H1 (cell line): ENCODE measurements at regions not wholly inside any gene's neighbourhood (a gene's known extent, or its start where the extent isn't known, plus 50 kb on each side); places are given as distances from the start of the nearest gene placed in this dataset.

Experiments used
- CTCF ChIA-PET: fragments of 300-600 bp; sonication (Branson Sonifier 250); formaldehyde crosslinking; loops from one replicate; lab custom pipeline; 2021; ENCODE audit not compliant: partially characterized antibody; lab: Charles Lee
- POLR2A ChIA-PET: fragments of 300-600 bp; sonication (Branson Sonifier 250); formaldehyde crosslinking; loops from one replicate; lab custom pipeline; 2021; ENCODE audit warnings: inconsistent platforms; ENCODE audit not compliant: partially characterized antibody; lab: Charles Lee
- DNase-seq, 2 experiments: peaks; one replicate each; pipeline versions ENCODE4 v3.0.0 to v3.0.0-alpha.2; 2010 to 2022; ENCODE audit warnings: low spot score in 2 of 2, low read depth in 1 of 2, mixed read lengths in 1 of 2
- FAIRE-seq: peaks from 2 replicates; lab custom pipeline; 2011; peaks lifted over from hg19 to GRCh38; lab: Jason Lieb, UNC
- H2AFZ ChIP-seq: 2 replicates; pipeline ENCODE4 v1.8.1; 2012; ENCODE audit warnings: low read length, inconsistent platforms
- H2AK5ac ChIP-seq: 2 replicates; pipeline ENCODE4 v1.6.1; 2013; ENCODE audit warnings: low read depth, low read length
- H2BK120ac ChIP-seq: replicated peaks from 2 replicates; pipeline ENCODE3; 2013; ENCODE audit warnings: low read depth, low read length, inconsistent platforms
- H2BK12ac ChIP-seq: 2 replicates; pipeline ENCODE4 v1.6.1; 2013; ENCODE audit warnings: low read depth, low read length
- H2BK15ac ChIP-seq: 2 replicates; pipeline ENCODE4 v1.6.1; 2013; ENCODE audit warnings: low read length
- H2BK20ac ChIP-seq: 2 replicates; pipeline ENCODE4 v1.6.1; 2013; ENCODE audit warnings: low read length
- H2BK5ac ChIP-seq: 2 replicates; pipeline ENCODE4 v1.6.1; 2013; ENCODE audit warnings: low read depth, low read length
- H3K14ac ChIP-seq: 2 replicates; pipeline ENCODE4 v1.6.1; 2013; ENCODE audit warnings: inconsistent platforms; ENCODE audit not compliant: insufficient read length
- H3K18ac ChIP-seq: 2 replicates; pipeline ENCODE4 v1.6.1; 2013; ENCODE audit warnings: low read length; ENCODE audit errors: extremely low read depth
- H3K23ac ChIP-seq: 2 replicates; pipeline ENCODE4 v1.6.1; 2013; ENCODE audit warnings: inconsistent platforms; ENCODE audit not compliant: insufficient read length
- H3K23me2 ChIP-seq: 2 replicates; pipeline ENCODE4 v1.6.1; 2013; ENCODE audit warnings: low read depth, low read length
- H3K27ac ChIP-seq: 2 replicates; pipeline ENCODE4 v1.6.1; 2011; ENCODE audit warnings: low read depth, low read length, inconsistent platforms
- H3K27me3 ChIP-seq, 4 experiments: replicated peaks in 1 of 4; 1 replicate in 1 of 4; 2 replicates in 3 of 4; pipeline versions ENCODE4 v1.6.1 to v1.8.1; 2011 to 2013; ENCODE audit warnings: low read length in 3 of 4, mild to moderate bottlenecking in 3 of 4, inconsistent platforms in 2 of 4, mixed read lengths in 2 of 4, moderate library complexity in 1 of 4; ENCODE audit not compliant: control insufficient read depth in 3 of 4, insufficient read depth in 3 of 4; ENCODE audit errors: extremely low read depth in 1 of 4
- H3K36me3 ChIP-seq, 4 experiments: 2 replicates each; pipeline versions ENCODE4 v1.6.1 to v1.8.1; 2011 to 2013; ENCODE audit warnings: mild to moderate bottlenecking in 4 of 4, low read length in 3 of 4, moderate library complexity in 2 of 4, control low read depth in 1 of 4, inconsistent platforms in 1 of 4; ENCODE audit not compliant: insufficient read depth in 4 of 4, control insufficient read depth in 2 of 4
- H3K4ac ChIP-seq: replicated peaks from 2 replicates; pipeline ENCODE3; 2013; ENCODE audit warnings: low read length, low read depth, mixed read lengths, inconsistent platforms; ENCODE audit not compliant: insufficient read length
- H3K4me1 ChIP-seq, 4 experiments: replicated peaks in 1 of 4; 1 replicate in 1 of 4; 2 replicates in 3 of 4; pipeline versions ENCODE4 v1.6.1 to v1.8.1; 2011 to 2013; ENCODE audit warnings: low read length in 3 of 4, inconsistent platforms in 2 of 4, mixed read lengths in 1 of 4; ENCODE audit not compliant: insufficient read depth in 4 of 4, control insufficient read depth in 3 of 4
- H3K4me2 ChIP-seq, 2 experiments: 2 replicates each; pipeline versions ENCODE4 v1.6.1 to v1.8.1; 2011 to 2013; ENCODE audit warnings: low read depth in 2 of 2, low read length in 2 of 2, control low read depth in 1 of 2, inconsistent platforms in 1 of 2, mild to moderate bottlenecking in 1 of 2; ENCODE audit not compliant: insufficient read depth in 1 of 2
- H3K4me3 ChIP-seq, 4 experiments: fragments of 200-600, 300-600 bp in 1 of 4; sonication (generic), shearing (Covaris generic), sonication (Bioruptor Twin) in 1 of 4; 2 replicates each; pipeline versions ENCODE4 v1.5.1 to v1.8.1; 2011 to 2016; ENCODE audit warnings: low read length in 4 of 4, low read depth in 3 of 4, control low read depth in 2 of 4, inconsistent platforms in 2 of 4, mild to moderate bottlenecking in 2 of 4, mixed read lengths in 1 of 4, moderate library complexity in 1 of 4; ENCODE audit not compliant: insufficient read depth in 2 of 4; ENCODE audit errors: extremely low read depth in 1 of 4
- H3K56ac ChIP-seq: replicated peaks from 2 replicates; pipeline ENCODE3; 2013; ENCODE audit warnings: low read depth, mild to moderate bottlenecking, mixed read lengths, low read length, inconsistent platforms; ENCODE audit not compliant: insufficient read length
- H3K79me1 ChIP-seq: 2 replicates; pipeline ENCODE4 v1.6.1; 2013; ENCODE audit warnings: low read depth, low read length, control low read depth
- H3K79me2 ChIP-seq, 2 experiments: 2 replicates each; pipeline versions ENCODE4 v1.6.1 to v1.8.1; 2012 to 2013; ENCODE audit warnings: low read length in 2 of 2, mild to moderate bottlenecking in 2 of 2, inconsistent platforms in 1 of 2; ENCODE audit not compliant: insufficient read depth in 2 of 2, control insufficient read depth in 1 of 2
- H3K9ac ChIP-seq, 4 experiments: replicated peaks in 1 of 4; 1 replicate in 1 of 4; 2 replicates in 3 of 4; pipeline versions ENCODE4 v1.6.1 to v1.8.1; 2011 to 2013; ENCODE audit warnings: low read depth in 3 of 4, low read length in 3 of 4, control low read depth in 2 of 4, mild to moderate bottlenecking in 2 of 4, moderate library complexity in 2 of 4, inconsistent platforms in 1 of 4; ENCODE audit errors: extremely low read depth in 1 of 4
- H3K9me3 ChIP-seq, 2 experiments: 2 replicates each; pipeline versions ENCODE4 v1.6.1 to v1.8.1; 2012 to 2013; ENCODE audit warnings: mild to moderate bottlenecking in 2 of 2, moderate library complexity in 2 of 2, control low read depth in 1 of 2, inconsistent platforms in 1 of 2, low read depth in 1 of 2, low read length in 1 of 2, mixed read lengths in 1 of 2; ENCODE audit not compliant: insufficient read depth in 2 of 2
- H4K20me1 ChIP-seq, 2 experiments: replicated peaks in 1 of 2; 2 replicates each; pipeline versions ENCODE3 to v1.8.1; 2011 to 2013; ENCODE audit warnings: inconsistent platforms in 2 of 2, low read length in 2 of 2, mild to moderate bottlenecking in 1 of 2; ENCODE audit not compliant: insufficient read depth in 2 of 2, control insufficient read depth in 1 of 2
- H4K5ac ChIP-seq: 2 replicates; pipeline ENCODE4 v1.6.1; 2013; ENCODE audit warnings: low read length, low read depth, mixed read lengths, inconsistent platforms; ENCODE audit not compliant: insufficient read length
- H4K8ac ChIP-seq: 2 replicates; pipeline ENCODE4 v1.8.0; 2013; ENCODE audit warnings: mild to moderate bottlenecking, moderate library complexity, low read length, inconsistent platforms; ENCODE audit not compliant: insufficient read depth; ENCODE audit errors: extremely low read depth
- H4K91ac ChIP-seq: replicated peaks from 2 replicates; pipeline ENCODE3; 2013; ENCODE audit warnings: low read length, mixed read lengths, inconsistent platforms; ENCODE audit not compliant: insufficient read length
- CBX8 ChIP-seq: fragments of 300-800, 300-1000 bp; sonication (generic); IDR thresholded peaks from 2 replicates; pipeline ENCODE4 v1.7.1; 2016; ENCODE audit warnings: low read depth, low read length, borderline replicate concordance
- TEAD4 ChIP-seq: IDR thresholded peaks from 2 replicates; pipeline ENCODE4 v1.6.1; 2012; ENCODE audit warnings: low read depth, low read length, inconsistent platforms, mixed read lengths
- WGBS, 2 experiments: shearing (Covaris generic) in 1 of 2; methylation state at CpG; one replicate each; pipeline versions ENCODE4 v1.1.6 to v1.1.7; 2013 to 2015; ENCODE audit warnings: low lambda C conversion rate in 2 of 2, mixed read lengths in 2 of 2, inconsistent platforms in 1 of 2, low coverage in 1 of 2, missing lambda C conversion rate in 1 of 2; ENCODE audit not compliant: insufficient replicate concordance in 2 of 2, insufficient coverage in 1 of 2, insufficient read length in 1 of 2; ENCODE audit errors: extremely low coverage in 1 of 2, missing lambda C conversion rate in 1 of 2; 5-methylcytosine and 5-hydroxymethylcytosine counted together

- Histone ChIP-seq H3K9me3 (no peaks in the 10 kb centered on the region), H3K27ac (no peak overlapping the region), H3K23ac (no peak overlapping the region), H3K36me3 (no peaks in the 10 kb centered on the region), H3K18ac (no peak overlapping the region), H3K4me2 (no peak overlapping the region), H2BK120ac (no peak overlapping the region), H4K91ac (no peak overlapping the region), H2AK5ac (no peak overlapping the region), H3K4ac (no peak overlapping the region), H2BK20ac (no peak overlapping the region), H3K9ac (no peak overlapping the region), H4K20me1 (no peaks in the 10 kb centered on the region), H2BK12ac (no peak overlapping the region), H3K14ac (no peak overlapping the region), H4K5ac (no peak overlapping the region), H3K4me3 (no peak overlapping the region), H2BK15ac (no peak overlapping the region), H3K56ac (no peak overlapping the region), H3K23me2 (no peaks in the 10 kb centered on the region), H3K79me1 (no peaks in the 10 kb centered on the region), H3K4me1 (peaks cover 0 to 2% (median 1%) of the 10 kb centered on the region in 4 experiments; a peak in 3 of 7 replicates), H2AFZ (no peak overlapping the region), H2BK5ac (no peak overlapping the region), H3K79me2 (no peaks in the 10 kb centered on the region), H4K8ac (no peak overlapping the region), H3K27me3 (no peaks in the 10 kb centered on the region)
- TF ChIP-seq TEAD4 = 0 out of 2 replicates have a peak, but pooled peaks have one; percentile 32
- TF ChIP-seq CBX8 = no peak
- ChIA-PET CTCF (no interaction called here), POLR2A (no interaction called here)
- 94% methylated on average over 1 of the region's 1 CpG; no CpG with 5 or more reads in 1 of the 2 experiments for WGBS, 2 experiments
- FAIRE-seq = no peak
- DNase-seq = no peak
These were observed 108.8 kb upstream of the PIEZO2 start for GRCh38 chr18:11258039-11258610.
